GM23338 (cell line): ENCODE measurements at regions not wholly inside any gene's neighbourhood (a gene's known extent, or its start where the extent isn't known, plus 50 kb on each side); places are given as distances from the start of the nearest gene placed in this dataset.

Source experiments
- EZH2 ChIP-seq: fragments of 200-600 bp; sonication (generic); IDR thresholded peaks from one replicate; pipeline ENCODE4 v1.8.0; 2017; ENCODE audit warnings: antibody characterized with exemption, mild to moderate bottlenecking, low read depth; ENCODE audit not compliant: unreplicated experiment
- EZH2phosphoT487 ChIP-seq: fragments of 200-600 bp; sonication (generic); IDR thresholded peaks from one replicate; pipeline ENCODE4 v1.8.1; 2018; ENCODE audit warnings: antibody characterized with exemption; ENCODE audit not compliant: unreplicated experiment
- JUNB ChIP-seq: IDR thresholded peaks from one replicate; pipeline ENCODE4 v1.6.1; 2016; ENCODE audit warnings: antibody characterized with exemption; ENCODE audit not compliant: unreplicated experiment
- POLR2AphosphoS5 ChIP-seq: IDR thresholded peaks from 2 replicates; pipeline ENCODE4 v1.6.1; 2016; ENCODE audit warnings: antibody characterized with exemption, low read depth
- TF ChIP-seq, protein P1 (sequence below), 2 experiments: fragments of 200-600 bp in 1 of 2; sonication (generic) in 1 of 2; conservative IDR thresholded peaks; 2 replicates each; pipeline versions ENCODE4 v1.5.1 to v1.6.1; 2016 to 2017; ENCODE audit warnings: antibody characterized with exemption in 2 of 2, low read depth in 2 of 2, mild to moderate bottlenecking in 2 of 2, moderate library complexity in 1 of 2
- TF ChIP-seq, protein P2 (sequence below): fragments of 250-450 bp; sonication (Bioruptor Pico); IDR thresholded peaks from 2 replicates; pipeline ENCODE4 v1.5.0; 2020; ENCODE audit warnings: mild to moderate bottlenecking, moderate library complexity

DNA sequence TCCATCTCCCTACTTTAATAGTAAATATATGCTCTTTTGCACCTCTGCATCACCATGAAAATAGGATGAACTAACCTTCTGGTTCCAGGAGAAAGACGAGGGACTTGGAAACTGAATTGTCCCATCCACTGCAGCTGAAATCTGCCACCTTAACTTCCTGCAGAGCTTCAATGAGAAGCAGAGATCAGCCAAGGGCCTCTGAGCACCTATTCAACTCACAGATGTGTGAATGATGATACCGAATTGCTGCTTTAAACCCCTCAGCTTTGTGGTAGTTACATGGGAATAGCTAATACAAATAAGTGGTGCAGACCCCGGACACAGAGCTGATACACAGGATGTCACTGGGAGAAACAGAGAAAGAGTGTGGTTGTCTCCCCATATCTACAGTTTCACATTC lies 616.8 kb downstream of the NCAM2 start:
- TF ChIP-seq EZH2phosphoT487 (no peak), JUNB (no peak), EZH2 (no peak), POLR2AphosphoS5 (no peak)
- TF ChIP-seq, protein P1, sequence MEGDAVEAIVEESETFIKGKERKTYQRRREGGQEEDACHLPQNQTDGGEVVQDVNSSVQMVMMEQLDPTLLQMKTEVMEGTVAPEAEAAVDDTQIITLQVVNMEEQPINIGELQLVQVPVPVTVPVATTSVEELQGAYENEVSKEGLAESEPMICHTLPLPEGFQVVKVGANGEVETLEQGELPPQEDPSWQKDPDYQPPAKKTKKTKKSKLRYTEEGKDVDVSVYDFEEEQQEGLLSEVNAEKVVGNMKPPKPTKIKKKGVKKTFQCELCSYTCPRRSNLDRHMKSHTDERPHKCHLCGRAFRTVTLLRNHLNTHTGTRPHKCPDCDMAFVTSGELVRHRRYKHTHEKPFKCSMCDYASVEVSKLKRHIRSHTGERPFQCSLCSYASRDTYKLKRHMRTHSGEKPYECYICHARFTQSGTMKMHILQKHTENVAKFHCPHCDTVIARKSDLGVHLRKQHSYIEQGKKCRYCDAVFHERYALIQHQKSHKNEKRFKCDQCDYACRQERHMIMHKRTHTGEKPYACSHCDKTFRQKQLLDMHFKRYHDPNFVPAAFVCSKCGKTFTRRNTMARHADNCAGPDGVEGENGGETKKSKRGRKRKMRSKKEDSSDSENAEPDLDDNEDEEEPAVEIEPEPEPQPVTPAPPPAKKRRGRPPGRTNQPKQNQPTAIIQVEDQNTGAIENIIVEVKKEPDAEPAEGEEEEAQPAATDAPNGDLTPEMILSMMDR (conservative IDR thresholded peaks at IDR 0.05; ENCODE audit: low read depth in 2 of 2) = no peak
- TF ChIP-seq, protein P2, sequence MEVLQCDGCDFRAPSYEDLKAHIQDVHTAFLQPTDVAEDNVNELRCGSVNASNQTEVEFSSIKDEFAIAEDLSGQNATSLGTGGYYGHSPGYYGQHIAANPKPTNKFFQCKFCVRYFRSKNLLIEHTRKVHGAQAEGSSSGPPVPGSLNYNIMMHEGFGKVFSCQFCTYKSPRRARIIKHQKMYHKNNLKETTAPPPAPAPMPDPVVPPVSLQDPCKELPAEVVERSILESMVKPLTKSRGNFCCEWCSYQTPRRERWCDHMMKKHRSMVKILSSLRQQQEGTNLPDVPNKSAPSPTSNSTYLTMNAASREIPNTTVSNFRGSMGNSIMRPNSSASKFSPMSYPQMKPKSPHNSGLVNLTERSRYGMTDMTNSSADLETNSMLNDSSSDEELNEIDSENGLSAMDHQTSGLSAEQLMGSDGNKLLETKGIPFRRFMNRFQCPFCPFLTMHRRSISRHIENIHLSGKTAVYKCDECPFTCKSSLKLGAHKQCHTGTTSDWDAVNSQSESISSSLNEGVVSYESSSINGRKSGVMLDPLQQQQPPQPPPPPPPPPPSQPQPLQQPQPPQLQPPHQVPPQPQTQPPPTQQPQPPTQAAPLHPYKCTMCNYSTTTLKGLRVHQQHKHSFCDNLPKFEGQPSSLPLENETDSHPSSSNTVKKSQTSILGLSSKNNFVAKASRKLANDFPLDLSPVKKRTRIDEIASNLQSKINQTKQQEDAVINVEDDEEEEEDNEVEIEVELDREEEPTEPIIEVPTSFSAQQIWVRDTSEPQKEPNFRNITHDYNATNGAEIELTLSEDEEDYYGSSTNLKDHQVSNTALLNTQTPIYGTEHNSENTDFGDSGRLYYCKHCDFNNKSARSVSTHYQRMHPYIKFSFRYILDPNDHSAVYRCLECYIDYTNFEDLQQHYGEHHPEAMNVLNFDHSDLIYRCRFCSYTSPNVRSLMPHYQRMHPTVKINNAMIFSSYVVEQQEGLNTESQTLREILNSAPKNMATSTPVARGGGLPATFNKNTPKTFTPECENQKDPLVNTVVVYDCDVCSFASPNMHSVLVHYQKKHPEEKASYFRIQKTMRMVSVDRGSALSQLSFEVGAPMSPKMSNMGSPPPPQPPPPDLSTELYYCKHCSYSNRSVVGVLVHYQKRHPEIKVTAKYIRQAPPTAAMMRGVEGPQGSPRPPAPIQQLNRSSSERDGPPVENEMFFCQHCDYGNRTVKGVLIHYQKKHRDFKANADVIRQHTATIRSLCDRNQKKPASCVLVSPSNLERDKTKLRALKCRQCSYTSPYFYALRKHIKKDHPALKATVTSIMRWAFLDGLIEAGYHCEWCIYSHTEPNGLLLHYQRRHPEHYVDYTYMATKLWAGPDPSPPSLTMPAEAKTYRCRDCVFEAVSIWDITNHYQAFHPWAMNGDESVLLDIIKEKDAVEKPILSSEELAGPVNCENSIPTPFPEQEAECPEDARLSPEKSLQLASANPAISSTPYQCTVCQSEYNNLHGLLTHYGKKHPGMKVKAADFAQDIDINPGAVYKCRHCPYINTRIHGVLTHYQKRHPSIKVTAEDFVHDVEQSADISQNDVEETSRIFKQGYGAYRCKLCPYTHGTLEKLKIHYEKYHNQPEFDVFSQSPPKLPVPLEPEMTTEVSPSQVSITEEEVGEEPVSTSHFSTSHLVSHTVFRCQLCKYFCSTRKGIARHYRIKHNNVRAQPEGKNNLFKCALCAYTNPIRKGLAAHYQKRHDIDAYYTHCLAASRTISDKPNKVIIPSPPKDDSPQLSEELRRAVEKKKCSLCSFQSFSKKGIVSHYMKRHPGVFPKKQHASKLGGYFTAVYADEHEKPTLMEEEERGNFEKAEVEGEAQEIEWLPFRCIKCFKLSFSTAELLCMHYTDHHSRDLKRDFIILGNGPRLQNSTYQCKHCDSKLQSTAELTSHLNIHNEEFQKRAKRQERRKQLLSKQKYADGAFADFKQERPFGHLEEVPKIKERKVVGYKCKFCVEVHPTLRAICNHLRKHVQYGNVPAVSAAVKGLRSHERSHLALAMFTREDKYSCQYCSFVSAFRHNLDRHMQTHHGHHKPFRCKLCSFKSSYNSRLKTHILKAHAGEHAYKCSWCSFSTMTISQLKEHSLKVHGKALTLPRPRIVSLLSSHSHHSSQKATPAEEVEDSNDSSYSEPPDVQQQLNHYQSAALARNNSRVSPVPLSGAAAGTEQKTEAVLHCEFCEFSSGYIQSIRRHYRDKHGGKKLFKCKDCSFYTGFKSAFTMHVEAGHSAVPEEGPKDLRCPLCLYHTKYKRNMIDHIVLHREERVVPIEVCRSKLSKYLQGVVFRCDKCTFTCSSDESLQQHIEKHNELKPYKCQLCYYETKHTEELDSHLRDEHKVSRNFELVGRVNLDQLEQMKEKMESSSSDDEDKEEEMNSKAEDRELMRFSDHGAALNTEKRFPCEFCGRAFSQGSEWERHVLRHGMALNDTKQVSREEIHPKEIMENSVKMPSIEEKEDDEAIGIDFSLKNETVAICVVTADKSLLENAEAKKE (CRISPR knock-in tag) = no peak
